Subcutaneous abdominal adipose tissue (tissue), 5 donors: ENCODE measurements at regions not wholly inside any gene's neighbourhood (a gene's known extent, or its start where the extent isn't known, plus 50 kb on each side); places are given as distances from the start of the nearest gene placed in this dataset.

Experiments
- H3K27ac ChIP-seq: one replicate; pipeline ENCODE4 v1.7.0; 2013; ENCODE audit warnings: low read depth, mild to moderate bottlenecking, inconsistent platforms, low read length, moderate library complexity
- H3K27me3 ChIP-seq, 5 donors: one replicate each; pipeline ENCODE4 v1.7.0; 2013; ENCODE audit warnings: low read length in 5 of 5, inconsistent platforms in 1 of 5; ENCODE audit not compliant: control insufficient read depth in 5 of 5, insufficient read depth in 4 of 5
- H3K36me3 ChIP-seq, 5 donors: one replicate each; pipeline ENCODE4 v1.7.0; 2013; ENCODE audit warnings: low read length in 5 of 5; ENCODE audit not compliant: control insufficient read depth in 5 of 5, insufficient read depth in 5 of 5
- H3K4me1 ChIP-seq, 5 donors: one replicate each; pipeline ENCODE4 v1.7.0; 2013; ENCODE audit warnings: low read length in 5 of 5, mild to moderate bottlenecking in 3 of 5, moderate library complexity in 1 of 5; ENCODE audit not compliant: control insufficient read depth in 5 of 5, insufficient read depth in 5 of 5
- H3K4me3 ChIP-seq, 5 donors: one replicate each; pipeline ENCODE4 v1.7.0; 2013; ENCODE audit warnings: low read length in 5 of 5, low read depth in 1 of 5
- H3K9ac ChIP-seq, 5 donors: one replicate each; pipeline ENCODE4 v1.7.0; 2013; ENCODE audit warnings: low read length in 5 of 5, mild to moderate bottlenecking in 4 of 5, moderate library complexity in 3 of 5
- H3K9me3 ChIP-seq, 5 donors: one replicate each; pipeline ENCODE4 v1.7.0; 2013; ENCODE audit warnings: low read length in 5 of 5; ENCODE audit not compliant: control insufficient read depth in 5 of 5
- donor health status: healthy.
- donor health status: healthy.
- donor health status: healthy.
- donor health status: healthy.
- donor health status: healthy.

DNA sequence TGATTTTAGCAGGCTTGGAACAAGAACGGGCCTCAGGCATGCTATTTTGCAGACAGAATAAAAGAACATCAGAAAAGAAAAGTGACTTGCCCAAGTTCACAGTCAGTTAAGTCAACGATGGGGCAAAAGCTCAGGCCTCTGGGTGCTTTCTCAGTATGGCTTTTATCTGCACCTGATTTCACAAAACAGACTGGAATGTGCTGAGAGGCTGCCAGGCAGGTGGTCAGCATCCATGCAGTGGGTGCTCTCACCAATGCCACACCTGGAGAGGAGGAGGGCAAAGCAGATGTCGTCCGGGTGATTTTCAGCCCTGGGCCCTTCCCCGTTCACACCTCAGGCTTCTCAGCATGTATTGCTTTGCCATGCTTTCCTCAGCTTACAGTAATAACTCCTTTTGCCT, 854.6 kb downstream of the RNF144A start:
- no peak overlapping the region for H3K27ac ChIP-seq
- H3K9ac ChIP-seq, result no peak overlapping the region
- no peaks in the 10 kb centered on the region for H3K27me3 ChIP-seq
- no peaks in the 10 kb centered on the region for H3K9me3 ChIP-seq
- no peaks in the 10 kb centered on the region for H3K36me3 ChIP-seq
- H3K4me3 ChIP-seq, result no peak overlapping the region
- no peaks in the 10 kb centered on the region for H3K4me1 ChIP-seq

- Histone ChIP-seq H3K27ac (no peak overlapping the region), H3K4me1 (no peaks in the 10 kb centered on the region), H3K9me3 (no peaks in the 10 kb centered on the region), H3K27me3 (no peaks in the 10 kb centered on the region), H3K4me3 (no peak overlapping the region), H3K9ac (no peak overlapping the region), H3K36me3 (no peaks in the 10 kb centered on the region)
Observed at GRCh38 chr2:7773362-7774360, 856.4 kb downstream of the RNF144A start.

DNA sequence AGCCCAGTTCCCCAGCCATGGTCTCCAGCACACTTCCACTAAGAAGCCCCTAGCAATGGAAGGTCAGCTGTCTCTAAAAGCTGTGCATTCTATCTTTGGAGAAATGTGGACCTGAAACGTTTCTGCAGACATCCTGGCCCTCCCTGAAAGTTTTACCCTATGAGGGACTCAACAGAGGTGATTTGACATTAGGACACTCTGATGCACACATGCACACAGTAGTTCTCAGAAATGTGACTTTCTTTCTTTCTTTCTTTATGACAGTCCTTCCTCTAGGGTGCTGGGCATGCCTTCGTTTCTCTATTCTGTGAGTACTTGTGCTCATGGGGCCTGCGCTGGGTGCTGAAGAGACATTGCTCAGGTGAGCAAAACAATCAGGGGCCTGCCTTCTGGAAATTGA, 857.3 kb downstream of the RNF144A start:
- Histone ChIP-seq H3K27me3 (no peaks in the 10 kb centered on the region), H3K27ac (no peak overlapping the region), H3K4me3 (no peak overlapping the region), H3K36me3 (no peaks in the 10 kb centered on the region), H3K4me1 (no peaks in the 10 kb centered on the region), H3K9me3 (no peaks in the 10 kb centered on the region), H3K9ac (no peak overlapping the region)

GRCh38 chr2:7777668-7778067, 860.5 kb downstream of the RNF144A start:
- H3K27me3 ChIP-seq, result no peaks in the 10 kb centered on the region
- H3K4me1 ChIP-seq, result no peaks in the 10 kb centered on the region
- no peaks in the 10 kb centered on the region for H3K9me3 ChIP-seq
- H3K36me3 ChIP-seq, result no peaks in the 10 kb centered on the region
- no peak overlapping the region for H3K9ac ChIP-seq
- no peak overlapping the region for H3K27ac ChIP-seq
- no peak overlapping the region for H3K4me3 ChIP-seq

DNA sequence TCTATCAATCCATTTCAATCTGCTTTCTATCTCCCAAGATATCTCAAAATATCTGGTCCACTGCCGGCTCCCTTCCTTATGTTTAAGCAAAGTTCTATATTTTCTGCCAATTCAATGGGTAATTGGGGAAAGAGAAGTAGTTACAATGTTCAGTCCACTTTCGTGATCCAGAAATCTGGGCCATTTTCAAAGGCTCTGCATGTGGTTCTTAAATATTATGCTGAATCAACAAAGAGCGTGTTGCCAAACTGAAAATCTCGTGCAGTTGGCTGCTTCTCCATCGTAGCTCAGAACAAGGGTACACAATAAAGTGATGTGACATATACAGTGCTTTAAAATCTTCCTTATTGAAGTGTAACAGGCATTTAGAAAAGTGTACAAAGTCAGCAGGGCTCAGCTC, 863.1 kb downstream of the RNF144A start:
- Histone ChIP-seq H3K9ac (no peak overlapping the region), H3K36me3 (no peaks in the 10 kb centered on the region), H3K4me1 (no peaks in the 10 kb centered on the region), H3K9me3 (no peaks in the 10 kb centered on the region), H3K4me3 (no peak overlapping the region), H3K27ac (no peak overlapping the region), H3K27me3 (no peaks in the 10 kb centered on the region)

DNA sequence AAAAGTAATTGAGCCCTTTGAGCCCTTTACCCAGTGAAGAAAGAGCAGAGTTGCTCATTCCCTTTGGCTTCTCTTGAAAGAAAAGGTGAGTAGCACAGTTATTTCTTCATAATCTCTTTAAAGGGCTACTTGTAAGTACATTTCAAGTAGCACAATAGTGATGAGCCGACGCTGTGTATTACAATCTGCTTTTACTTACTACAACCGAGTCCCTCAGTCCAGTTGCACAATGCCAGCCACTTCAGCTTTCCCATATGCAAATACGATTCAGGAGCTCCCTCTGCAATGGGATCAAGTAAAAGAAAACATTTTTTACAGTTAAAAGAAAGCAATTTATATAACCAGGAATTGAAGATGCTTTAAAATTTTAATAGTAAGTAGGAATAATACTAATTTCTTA, 868.5 kb downstream of the RNF144A start:
- H3K4me3 ChIP-seq, result no peak overlapping the region
- H3K4me1 ChIP-seq, result no peaks in the 10 kb centered on the region
- H3K9ac ChIP-seq, result no peak overlapping the region
- H3K27ac ChIP-seq, result no peak overlapping the region
- H3K27me3 ChIP-seq, result no peaks in the 10 kb centered on the region
- no peaks in the 10 kb centered on the region for H3K36me3 ChIP-seq
- H3K9me3 ChIP-seq, result no peaks in the 10 kb centered on the region

GRCh38 chr2:7788736-7789135, 871.5 kb downstream of the RNF144A start:
- H3K4me3 ChIP-seq, result no peak overlapping the region
- no peak overlapping the region for H3K9ac ChIP-seq
- H3K9me3 ChIP-seq, result no peaks in the 10 kb centered on the region
- no peaks in the 10 kb centered on the region for H3K27me3 ChIP-seq
- H3K4me1 ChIP-seq, result no peaks in the 10 kb centered on the region
- H3K27ac ChIP-seq, result no peak overlapping the region
- H3K36me3 ChIP-seq, result no peaks in the 10 kb centered on the region

DNA sequence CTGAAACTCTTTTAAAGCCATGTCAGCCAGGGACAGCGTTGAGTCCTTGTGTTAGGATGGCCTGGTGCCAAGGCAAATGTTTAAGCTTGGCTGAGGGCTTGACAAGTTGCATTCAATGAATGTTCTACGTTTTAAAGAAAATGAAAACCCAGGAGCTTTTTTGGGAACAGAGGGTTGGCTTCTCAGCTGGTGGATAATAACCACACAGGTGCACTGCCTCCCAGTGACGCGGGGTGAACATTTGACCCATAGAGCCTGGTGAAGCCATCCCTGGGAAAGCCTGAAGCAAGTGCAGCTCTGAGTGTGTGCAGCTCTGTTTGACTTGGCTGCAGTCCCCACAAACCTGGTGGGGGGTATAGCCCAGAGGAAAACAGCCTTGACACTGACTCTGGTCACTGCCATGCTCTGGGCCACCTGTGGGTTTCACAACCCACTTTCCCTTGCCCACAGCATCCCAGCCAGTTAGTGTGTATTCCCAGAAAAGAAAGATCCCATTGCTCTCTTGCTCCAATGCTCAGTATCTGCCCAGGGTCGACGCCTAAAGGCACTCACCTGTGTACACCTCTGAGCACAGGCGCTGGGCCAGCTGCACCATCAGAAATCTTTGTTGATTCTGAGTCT, 874.9 kb downstream of the RNF144A start:
- H3K9me3 ChIP-seq, result no peaks in the 10 kb centered on the region
- no peak overlapping the region for H3K9ac ChIP-seq
- H3K36me3 ChIP-seq, result no peaks in the 10 kb centered on the region
- no peak overlapping the region for H3K27ac ChIP-seq
- no peak overlapping the region for H3K4me3 ChIP-seq
- no peaks in the 10 kb centered on the region for H3K27me3 ChIP-seq
- H3K4me1 ChIP-seq, result peaks cover 0 to 3% (median 0%) of the 10 kb centered on the region in 5 donors

DNA sequence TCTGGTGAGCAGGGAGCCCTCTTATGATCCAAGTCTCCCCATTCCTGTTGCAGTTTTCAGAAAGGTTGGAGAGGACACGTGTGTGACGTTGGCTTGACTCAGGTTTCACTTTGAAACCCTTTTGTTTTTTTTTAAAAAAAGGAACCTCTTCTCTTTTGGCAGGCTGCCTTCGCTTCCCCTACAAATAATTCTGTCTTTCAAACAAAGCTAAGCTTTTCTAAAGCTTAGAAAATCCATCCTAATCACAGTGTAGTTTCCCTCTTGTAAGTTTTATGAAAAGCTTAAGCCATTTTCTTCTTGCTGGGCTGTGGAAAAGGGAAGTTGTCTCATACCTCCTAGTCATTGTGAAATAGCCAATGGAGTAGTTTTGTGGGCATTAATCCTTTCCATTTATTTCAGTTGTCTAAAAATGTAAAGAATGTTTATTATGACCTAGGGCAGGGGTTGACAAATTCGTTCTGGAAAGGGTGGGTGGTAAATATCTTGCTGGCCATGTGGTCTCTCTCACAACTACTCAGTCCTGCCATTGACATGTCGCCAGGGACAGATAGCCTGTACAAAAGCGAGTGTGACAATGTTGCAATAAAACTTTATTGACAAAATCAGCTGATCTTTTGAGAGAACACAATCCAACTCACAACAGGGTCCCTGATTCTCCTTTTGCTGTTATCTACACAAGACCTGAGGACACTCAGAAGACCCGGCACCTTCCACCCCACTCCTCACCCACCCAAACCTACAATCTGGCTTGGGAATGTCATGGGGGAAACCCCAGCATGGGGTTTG, 878.8 kb downstream of the RNF144A start:
- peaks cover 0 to 3% (median 0%) of the 10 kb centered on the region in 5 donors for H3K4me1 ChIP-seq
- no peaks in the 10 kb centered on the region for H3K36me3 ChIP-seq
- no peak overlapping the region for H3K9ac ChIP-seq
- H3K27ac ChIP-seq, result no peak overlapping the region
- no peaks in the 10 kb centered on the region for H3K9me3 ChIP-seq
- no peaks in the 10 kb centered on the region for H3K27me3 ChIP-seq
- no peak overlapping the region for H3K4me3 ChIP-seq

DNA sequence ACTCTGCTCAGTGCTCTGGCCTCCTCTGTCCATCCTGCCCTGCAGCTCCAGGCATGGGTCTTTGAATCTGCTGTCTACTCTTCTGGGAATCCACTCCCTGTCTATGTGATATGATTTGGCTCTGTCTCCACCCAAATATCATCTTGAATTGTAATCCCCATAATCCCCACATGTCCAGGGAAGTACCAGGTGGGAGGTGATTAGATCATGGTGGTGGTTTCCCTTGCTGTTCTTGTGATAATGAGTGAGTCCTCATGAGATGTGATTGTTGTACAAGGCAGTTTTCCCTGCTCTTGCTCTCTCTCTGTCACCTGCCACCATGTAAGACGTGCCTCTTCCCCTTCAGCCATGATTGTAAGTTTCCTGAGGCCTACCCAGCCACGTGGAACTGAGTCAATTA, 881.8 kb upstream of the ID2 start:
- no peak overlapping the region for H3K9ac ChIP-seq

More for the DNA sequence above, 881.8 kb upstream of the ID2 start:
- H3K36me3 ChIP-seq, result no peaks in the 10 kb centered on the region
- peaks cover 0 to 2% (median 0%) of the 10 kb centered on the region in 5 donors for H3K27me3 ChIP-seq
- H3K4me1 ChIP-seq, result peaks cover 0 to 2% (median 0%) of the 10 kb centered on the region in 5 donors
- peaks cover 0 to 6% (median 5%) of the 10 kb centered on the region in 5 donors for H3K9me3 ChIP-seq
- H3K4me3 ChIP-seq, result no peak overlapping the region
- no peak overlapping the region for H3K27ac ChIP-seq
